Sigmoid colon (tissue), 6 donors: ENCODE measurements at regions not wholly inside any gene's neighbourhood (a gene's known extent, or its start where the extent isn't known, plus 50 kb on each side); places are given as distances from the start of the nearest gene placed in this dataset.

Experiments
- DNase-seq: peaks from one replicate; pipeline ENCODE4 v3.0.0-alpha.2; 2019
- H3K27ac ChIP-seq, 4 donors: fragments of 200-600 bp; sonication (generic); one replicate each; pipeline ENCODE4 v1.5.1; 2016 to 2019; ENCODE audit warnings: mild to moderate bottlenecking in 1 of 4
- H3K27me3 ChIP-seq, 3 donors: fragments of 200-600 bp; sonication (generic); one replicate each; pipeline ENCODE4 v1.5.1; 2019; ENCODE audit warnings: mild to moderate bottlenecking in 1 of 3
- H3K36me3 ChIP-seq, 4 donors: fragments of 200-600 bp; sonication (generic); one replicate each; pipeline ENCODE4 v1.5.1; 2016 to 2019
- H3K4me1 ChIP-seq, 4 donors: fragments of 200-600 bp; sonication (generic); one replicate each; pipeline ENCODE4 v1.5.1; 2017 to 2019
- H3K4me3 ChIP-seq, 4 donors: fragments of 200-600 bp; sonication (generic); one replicate each; pipeline ENCODE4 v1.5.1; 2017 to 2019; ENCODE audit warnings: mild to moderate bottlenecking in 2 of 4, moderate library complexity in 1 of 4
- H3K9me3 ChIP-seq, 4 donors: fragments of 200-600 bp in 3 of 4; sonication (generic) in 3 of 4; one replicate each; pipeline versions ENCODE4 v1.5.1 to v1.6.1; 2013 to 2019
- EP300 ChIP-seq, 4 donors: sonication (generic); formaldehyde crosslinking; IDR thresholded peaks; one replicate each; pipeline ENCODE4 v1.6.1; 2017; ENCODE audit warnings: antibody characterized with exemption in 4 of 4
- POLR2A ChIP-seq, 2 donors: fragments of 450-650 bp; IDR thresholded peaks; one replicate each; pipeline ENCODE4 v1.6.1; 2016; ENCODE audit warnings: antibody characterized with exemption in 2 of 2, mild to moderate bottlenecking in 2 of 2, moderate library complexity in 2 of 2
- POLR2AphosphoS5 ChIP-seq, 4 donors: sonication (generic); formaldehyde crosslinking; IDR thresholded peaks; one replicate each; pipeline ENCODE4 v1.6.1; 2017; ENCODE audit warnings: antibody characterized with exemption in 4 of 4
- WGBS, 2 donors: extraction: QIAGEN DNeasy Blood & Tissue Kit; methylation state at CpG; one replicate each; pipeline ENCODE4 v1.1.7; 2013; 5-methylcytosine and 5-hydroxymethylcytosine counted together
- intact Hi-C: fragments of 100-400 bp; cut with DNase I; formaldehyde crosslinking; loops from one replicate; pipeline ENCODE4 v1.15.1; 2023
- TF ChIP-seq, protein P1 (sequence below), 4 experiments: fragments of 450-650 bp in 3 of 4; fragments of 200-600 bp in 1 of 4; IDR thresholded peaks; one replicate each; pipeline ENCODE4 v1.5.1; 2016 to 2019; ENCODE audit warnings: antibody characterized with exemption in 4 of 4, mild to moderate bottlenecking in 3 of 4, moderate library complexity in 2 of 4
- donor health status: healthy with polysubstance abuse.
- donor health status: healthy.

DNA sequence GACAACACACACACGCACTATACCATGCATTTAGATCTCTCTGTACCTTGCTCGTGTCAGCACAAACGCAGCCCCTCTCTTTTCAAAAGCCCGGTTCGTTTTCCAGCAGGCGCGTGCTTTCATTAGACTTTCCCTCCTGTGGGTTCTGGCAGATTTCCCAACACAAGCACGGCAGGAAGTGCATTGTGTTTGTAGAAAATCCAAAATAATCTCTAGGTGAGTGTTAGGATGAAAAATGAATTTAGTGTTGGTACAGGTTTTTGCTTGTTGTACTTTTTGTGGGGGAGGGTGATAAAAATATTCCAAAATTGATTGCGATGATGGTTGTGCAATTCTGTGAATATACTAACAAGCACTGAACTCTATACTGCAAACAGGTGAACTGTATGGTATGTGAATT is 54.1 kb upstream of the POFUT2 start:
- intact Hi-C loops = no loop called here
- WGBS, 2 donors = 47 to 76% methylated on average over 9 of the region's 9 CpGs
- TF ChIP-seq, protein P1, sequence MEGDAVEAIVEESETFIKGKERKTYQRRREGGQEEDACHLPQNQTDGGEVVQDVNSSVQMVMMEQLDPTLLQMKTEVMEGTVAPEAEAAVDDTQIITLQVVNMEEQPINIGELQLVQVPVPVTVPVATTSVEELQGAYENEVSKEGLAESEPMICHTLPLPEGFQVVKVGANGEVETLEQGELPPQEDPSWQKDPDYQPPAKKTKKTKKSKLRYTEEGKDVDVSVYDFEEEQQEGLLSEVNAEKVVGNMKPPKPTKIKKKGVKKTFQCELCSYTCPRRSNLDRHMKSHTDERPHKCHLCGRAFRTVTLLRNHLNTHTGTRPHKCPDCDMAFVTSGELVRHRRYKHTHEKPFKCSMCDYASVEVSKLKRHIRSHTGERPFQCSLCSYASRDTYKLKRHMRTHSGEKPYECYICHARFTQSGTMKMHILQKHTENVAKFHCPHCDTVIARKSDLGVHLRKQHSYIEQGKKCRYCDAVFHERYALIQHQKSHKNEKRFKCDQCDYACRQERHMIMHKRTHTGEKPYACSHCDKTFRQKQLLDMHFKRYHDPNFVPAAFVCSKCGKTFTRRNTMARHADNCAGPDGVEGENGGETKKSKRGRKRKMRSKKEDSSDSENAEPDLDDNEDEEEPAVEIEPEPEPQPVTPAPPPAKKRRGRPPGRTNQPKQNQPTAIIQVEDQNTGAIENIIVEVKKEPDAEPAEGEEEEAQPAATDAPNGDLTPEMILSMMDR (IDR thresholded peaks at IDR 0.05) = no peak
- TF ChIP-seq POLR2AphosphoS5 (IDR thresholded peaks at IDR 0.05) = no peak
- no peak for TF ChIP-seq POLR2A (IDR thresholded peaks at IDR 0.05)
- no peak for TF ChIP-seq EP300 (IDR thresholded peaks at IDR 0.05)

DNA sequence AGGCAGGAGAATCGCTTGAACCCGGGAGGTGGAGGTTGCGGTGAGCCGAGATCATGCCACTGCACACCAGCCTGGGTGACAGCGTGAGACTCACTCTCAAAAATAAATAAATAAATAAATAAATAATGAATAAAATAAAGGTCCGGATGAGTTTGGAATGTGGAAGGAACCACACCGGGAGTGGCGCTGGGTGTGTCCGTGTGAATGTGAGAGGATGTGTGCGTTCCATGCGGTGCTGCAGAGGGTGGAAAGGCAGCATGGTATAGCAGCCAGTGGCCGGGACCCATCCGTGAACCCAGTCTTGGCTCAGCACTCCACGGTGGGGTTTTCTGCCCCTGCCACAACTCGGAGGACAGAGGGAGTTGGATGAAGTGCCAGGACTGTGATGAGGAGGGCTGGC is 56.2 kb upstream of the POFUT2 start:
- no peak overlapping the region for H3K27ac ChIP-seq
- intact Hi-C loops = no loop called here
- 76 to 91% methylated on average over 15 of the region's 15 CpGs for WGBS, 2 donors
- no peaks in the 10 kb centered on the region for H3K36me3 ChIP-seq
- DNase-seq = no peak
- TF ChIP-seq, protein P1 (IDR thresholded peaks at IDR 0.05) = no peak
- no peak for TF ChIP-seq POLR2AphosphoS5 (IDR thresholded peaks at IDR 0.05)
- TF ChIP-seq POLR2A (IDR thresholded peaks at IDR 0.05) = no peak
- no peak for TF ChIP-seq EP300 (IDR thresholded peaks at IDR 0.05)
- no peaks in the 10 kb centered on the region for H3K9me3 ChIP-seq
- H3K4me3 ChIP-seq = no peak overlapping the region
- H3K4me1 ChIP-seq = peaks cover 0 to 7% (median 2%) of the 10 kb centered on the region in 4 donors
- no peaks in the 10 kb centered on the region for H3K27me3 ChIP-seq

More for the DNA sequence above, 54.1 kb upstream of the POFUT2 start:
- no peak for DNase-seq
- no peaks in the 10 kb centered on the region for H3K36me3 ChIP-seq
- no peak overlapping the region for H3K4me3 ChIP-seq
- peaks cover 0 to 4% (median 0%) of the 10 kb centered on the region in 4 donors for H3K4me1 ChIP-seq
- H3K27ac ChIP-seq = no peak overlapping the region
- H3K27me3 ChIP-seq = no peaks in the 10 kb centered on the region
- H3K9me3 ChIP-seq = no peaks in the 10 kb centered on the region

DNA sequence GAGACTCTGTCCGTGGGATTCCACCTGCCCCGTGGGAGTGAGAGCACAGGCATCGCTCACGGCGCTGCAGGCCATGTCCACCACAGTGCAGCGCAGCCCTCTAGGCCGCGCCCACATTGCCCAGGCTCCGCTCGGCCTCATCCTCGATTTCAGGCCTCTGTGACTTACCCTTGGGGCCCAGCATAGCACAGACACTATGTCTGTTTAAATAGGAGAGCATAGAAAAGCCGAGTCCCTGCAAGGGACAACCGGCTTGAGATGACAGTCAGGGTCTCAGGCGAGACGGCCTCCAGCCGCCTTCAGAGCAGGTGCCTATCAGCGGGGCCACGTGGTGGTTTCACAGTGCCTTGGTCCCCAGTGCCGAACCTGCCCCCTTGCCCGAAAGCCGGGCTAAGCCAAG is 56.9 kb upstream of the POFUT2 start:
- Histone ChIP-seq H3K27ac (no peak overlapping the region), H3K4me3 (no peak overlapping the region), H3K27me3 (no peaks in the 10 kb centered on the region), H3K9me3 (no peaks in the 10 kb centered on the region), H3K4me1 (peaks cover 0 to 13% (median 9%) of the 10 kb centered on the region in 4 donors), H3K36me3 (no peaks in the 10 kb centered on the region)
- intact Hi-C loops = no loop called here
- 90 to 92% methylated on average over 21 of the region's 21 CpGs for WGBS, 2 donors
- no peak for DNase-seq
- TF ChIP-seq POLR2AphosphoS5 (IDR thresholded peaks at IDR 0.05) (no peak), POLR2A (IDR thresholded peaks at IDR 0.05) (no peak), EP300 (IDR thresholded peaks at IDR 0.05) (no peak)
- TF ChIP-seq, protein P1 (IDR thresholded peaks at IDR 0.05) = no peak

DNA sequence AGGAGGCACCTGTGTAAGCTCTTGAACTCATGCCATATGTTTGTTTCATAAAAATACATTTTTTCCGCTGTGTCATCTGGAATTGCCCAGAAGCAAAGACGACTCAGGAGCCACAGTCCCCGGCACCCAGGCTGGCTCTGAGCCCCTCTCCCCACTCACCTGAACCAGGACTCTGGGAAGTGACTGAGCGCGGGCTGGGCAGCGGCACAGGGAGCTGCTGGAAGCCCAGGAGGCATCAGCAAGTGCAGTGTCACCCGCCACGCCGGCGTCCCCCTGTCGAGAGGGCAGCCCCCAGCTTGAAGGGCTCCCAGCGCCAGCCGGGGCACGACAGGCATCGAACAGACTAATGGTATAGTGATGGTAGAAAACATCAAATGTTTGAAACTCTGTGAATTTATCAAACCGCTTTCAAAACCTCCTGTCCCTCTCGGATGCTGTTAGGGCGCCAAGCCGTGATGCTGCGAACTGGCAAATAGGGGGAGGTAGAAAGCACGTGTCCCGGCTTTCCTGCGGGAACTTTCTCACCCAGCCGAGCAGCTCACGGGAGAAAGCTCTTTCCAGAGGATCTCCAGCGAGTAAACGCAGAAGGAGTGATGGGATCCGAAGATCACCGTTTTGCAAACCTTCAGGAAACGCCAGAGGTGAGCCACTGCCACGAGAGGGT is 57.8 kb upstream of the COL18A1 start:
- Histone ChIP-seq H3K4me1 (peaks cover 0 to 30% (median 27%) of the 10 kb centered on the region in 4 donors), H3K36me3 (no peaks in the 10 kb centered on the region), H3K4me3 (no peak overlapping the region), H3K27me3 (no peaks in the 10 kb centered on the region), H3K9me3 (no peaks in the 10 kb centered on the region), H3K27ac (peak overlapping the region in 2 of 4 donors; percentile 66 to 73)
- 64 to 67% methylated on average over 31 of the region's 31 CpGs for WGBS, 2 donors
- DNase-seq = no peak
- intact Hi-C loops = no loop called here
- no peak for TF ChIP-seq EP300 (IDR thresholded peaks at IDR 0.05)
- TF ChIP-seq, protein P1 (IDR thresholded peaks at IDR 0.05) = no peak
